ENCODE measurements at regions not wholly inside any gene's neighbourhood (a gene's known extent, or its start where the extent isn't known, plus 50 kb on each side); places are given as distances from the start of the nearest gene placed in this dataset.

DNA sequence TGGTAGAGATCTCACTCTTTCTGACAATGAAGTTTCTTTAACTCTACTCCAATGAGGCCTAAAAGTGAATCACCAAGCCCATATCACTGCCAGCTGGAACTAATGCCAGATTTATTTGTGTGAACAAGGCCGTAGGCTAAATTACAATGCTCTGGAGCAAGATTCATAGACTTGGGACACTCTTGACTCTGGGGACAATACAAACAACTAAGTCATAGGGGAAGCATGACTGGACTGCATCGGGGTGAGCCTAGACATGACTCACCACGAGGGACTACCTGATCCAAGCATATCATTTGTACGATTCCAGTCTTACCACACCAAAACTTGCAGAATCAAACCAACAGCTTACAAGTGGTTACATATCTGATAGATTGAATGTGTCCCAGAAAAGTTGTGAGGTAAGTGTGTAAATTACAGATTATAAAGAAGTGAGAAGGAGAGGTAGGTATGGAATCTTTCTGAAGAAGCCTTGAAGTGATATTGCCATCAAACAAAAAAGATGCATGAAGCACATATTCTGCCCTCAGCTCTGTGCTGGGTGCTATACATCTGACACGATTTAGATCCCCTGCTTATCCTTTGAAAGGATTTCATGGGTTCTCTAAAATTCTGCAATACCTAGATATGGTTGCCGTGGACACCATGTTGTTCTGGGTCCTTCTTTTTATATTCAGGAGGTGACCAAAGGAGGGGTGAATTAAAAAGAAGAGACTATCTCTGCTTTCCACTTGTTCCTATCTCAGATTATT, 199.3 kb upstream of the PDE4D start:
- no peak for DNase-seq
- H3K36me3 Mint-ChIP-seq (ENCODE audit: insufficient read depth, unreplicated experiment), result no peaks in the 10 kb centered on the region
- CTCF ChIA-PET, result interaction anchor here (0.7 kb wide), 1 partner anchor 597 kb away, joined by 4 read pairs; no protein-coding TSS in a partner anchor
- TF ChIP-seq, protein P1, sequence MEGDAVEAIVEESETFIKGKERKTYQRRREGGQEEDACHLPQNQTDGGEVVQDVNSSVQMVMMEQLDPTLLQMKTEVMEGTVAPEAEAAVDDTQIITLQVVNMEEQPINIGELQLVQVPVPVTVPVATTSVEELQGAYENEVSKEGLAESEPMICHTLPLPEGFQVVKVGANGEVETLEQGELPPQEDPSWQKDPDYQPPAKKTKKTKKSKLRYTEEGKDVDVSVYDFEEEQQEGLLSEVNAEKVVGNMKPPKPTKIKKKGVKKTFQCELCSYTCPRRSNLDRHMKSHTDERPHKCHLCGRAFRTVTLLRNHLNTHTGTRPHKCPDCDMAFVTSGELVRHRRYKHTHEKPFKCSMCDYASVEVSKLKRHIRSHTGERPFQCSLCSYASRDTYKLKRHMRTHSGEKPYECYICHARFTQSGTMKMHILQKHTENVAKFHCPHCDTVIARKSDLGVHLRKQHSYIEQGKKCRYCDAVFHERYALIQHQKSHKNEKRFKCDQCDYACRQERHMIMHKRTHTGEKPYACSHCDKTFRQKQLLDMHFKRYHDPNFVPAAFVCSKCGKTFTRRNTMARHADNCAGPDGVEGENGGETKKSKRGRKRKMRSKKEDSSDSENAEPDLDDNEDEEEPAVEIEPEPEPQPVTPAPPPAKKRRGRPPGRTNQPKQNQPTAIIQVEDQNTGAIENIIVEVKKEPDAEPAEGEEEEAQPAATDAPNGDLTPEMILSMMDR (IDR thresholded peaks at IDR 0.05; ENCODE audit: insufficient read depth in 1 of 2, low read depth in 1 of 2, low read length in 1 of 2, severe bottlenecking in 1 of 2, unreplicated experiment in 1 of 2), result no peak
- Histone ChIP-seq H3K9me3 (no peaks in the 10 kb centered on the region), H3K36me3 (ENCODE audit: control insufficient read depth, insufficient read depth, low read length) (no peaks in the 10 kb centered on the region), H3K4me1 (no peaks in the 10 kb centered on the region), H3K4me3 (ENCODE audit: low read depth, low read length) (no peak overlapping the region), H3K27me3 (replicated peaks; ENCODE audit: control insufficient read depth, insufficient read depth, low read length) (no peaks in the 10 kb centered on the region)
- no peak overlapping the region for H3K4me3 Mint-ChIP-seq (ENCODE audit: unreplicated experiment)
- no TSS peak for BruUV-seq (replicated peaks)
- no peaks in the 10 kb centered on the region for H3K9me3 Mint-ChIP-seq (ENCODE audit: unreplicated experiment)
- H3K4me1 Mint-ChIP-seq (ENCODE audit: low read depth, unreplicated experiment), result no peaks in the 10 kb centered on the region
- no peak overlapping the region for H3K27ac Mint-ChIP-seq (ENCODE audit: unreplicated experiment)
- POLR2A ChIA-PET, result no interaction called here
- intact Hi-C loops (cut with micrococcal nuclease; ENCODE audit: unreplicated experiment), result no loop called here
- H3K27me3 Mint-ChIP-seq (ENCODE audit: insufficient read depth, unreplicated experiment), result no peaks in the 10 kb centered on the region

DNA sequence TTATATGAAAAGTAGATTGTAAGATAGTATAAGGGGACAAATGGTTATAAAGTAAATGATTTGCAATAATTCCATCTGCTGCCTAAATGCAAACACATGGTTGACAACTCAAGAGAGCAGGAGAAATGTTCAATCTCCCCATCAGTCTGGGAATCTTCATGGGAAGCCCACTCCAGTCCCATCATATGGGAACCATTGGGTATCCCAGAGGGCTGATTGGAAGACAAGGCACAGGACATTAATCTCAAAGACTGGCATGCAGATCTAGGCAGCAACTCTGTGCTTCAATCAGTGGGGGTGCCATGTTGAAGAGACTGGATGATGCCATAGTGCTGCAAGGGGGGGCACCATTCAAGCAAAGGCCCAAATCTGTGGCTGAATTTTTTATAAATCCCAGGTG, 193.1 kb upstream of the PDE4D start:
- no peaks in the 10 kb centered on the region for H3K36me3 ChIP-seq (ENCODE audit: control insufficient read depth, insufficient read depth, low read length)
- no peak for DNase-seq
- Mint-ChIP-seq H3K4me3 (ENCODE audit: unreplicated experiment) (no peak overlapping the region), H3K36me3 (ENCODE audit: insufficient read depth, unreplicated experiment) (no peaks in the 10 kb centered on the region), H3K4me1 (ENCODE audit: low read depth, unreplicated experiment) (no peaks in the 10 kb centered on the region), H3K27ac (ENCODE audit: unreplicated experiment) (no peak overlapping the region), H3K27me3 (ENCODE audit: insufficient read depth, unreplicated experiment) (no peaks in the 10 kb centered on the region), H3K9me3 (ENCODE audit: unreplicated experiment) (no peaks in the 10 kb centered on the region)
- H3K9me3 ChIP-seq, result 0 out of 2 replicates have a peak, but pooled peaks cover 4% of the 10 kb centered on the region
- intact Hi-C loops (cut with micrococcal nuclease; ENCODE audit: unreplicated experiment), result no loop called here
- TF ChIP-seq, protein P1 (IDR thresholded peaks at IDR 0.05; ENCODE audit: insufficient read depth in 1 of 2, low read depth in 1 of 2, low read length in 1 of 2, severe bottlenecking in 1 of 2, unreplicated experiment in 1 of 2), result no peak
- ChIA-PET POLR2A (no interaction called here), CTCF (no interaction called here)
- H3K4me1 ChIP-seq, result no peaks in the 10 kb centered on the region
- BruUV-seq (replicated peaks), result no TSS peak
- H3K27me3 ChIP-seq (replicated peaks; ENCODE audit: control insufficient read depth, insufficient read depth, low read length), result no peaks in the 10 kb centered on the region
- no peak overlapping the region for H3K4me3 ChIP-seq (ENCODE audit: low read depth, low read length)

DNA sequence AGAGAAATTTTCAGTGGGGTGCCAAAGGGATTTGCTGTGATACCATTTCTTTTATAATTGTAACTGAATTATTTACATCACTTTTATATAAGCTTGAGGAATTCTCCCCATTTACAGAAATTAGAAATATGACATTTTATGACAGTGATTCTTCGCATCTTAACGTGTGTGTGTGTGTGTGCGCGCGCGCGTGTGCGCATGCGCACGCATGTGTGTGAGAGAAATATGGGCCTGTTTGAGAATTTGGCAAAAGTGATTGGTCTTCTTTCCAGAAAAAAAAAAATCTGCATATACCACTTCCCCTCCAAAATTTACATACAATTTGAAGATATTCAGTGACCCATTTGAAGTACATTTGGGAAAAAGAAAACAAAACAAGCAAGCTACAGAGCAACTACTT, 190.7 kb upstream of the PDE4D start:
- Mint-ChIP-seq H3K9me3 (ENCODE audit: unreplicated experiment) (no peaks in the 10 kb centered on the region), H3K4me3 (ENCODE audit: unreplicated experiment) (no peak overlapping the region), H3K27me3 (ENCODE audit: insufficient read depth, unreplicated experiment) (no peaks in the 10 kb centered on the region), H3K4me1 (ENCODE audit: low read depth, unreplicated experiment) (no peaks in the 10 kb centered on the region), H3K36me3 (ENCODE audit: insufficient read depth, unreplicated experiment) (no peaks in the 10 kb centered on the region), H3K27ac (ENCODE audit: unreplicated experiment) (no peak overlapping the region)
- ChIA-PET POLR2A (no interaction called here), CTCF (no interaction called here)
- H3K4me1 ChIP-seq, result no peaks in the 10 kb centered on the region
- DNase-seq, result no peak
- no peak overlapping the region for H3K4me3 ChIP-seq (ENCODE audit: low read depth, low read length)
- H3K9me3 ChIP-seq, result 0 out of 2 replicates have a peak, but pooled peaks cover 4% of the 10 kb centered on the region
- TF ChIP-seq, protein P1 (IDR thresholded peaks at IDR 0.05; ENCODE audit: insufficient read depth in 1 of 2, low read depth in 1 of 2, low read length in 1 of 2, severe bottlenecking in 1 of 2, unreplicated experiment in 1 of 2), result no peak
- H3K36me3 ChIP-seq (ENCODE audit: control insufficient read depth, insufficient read depth, low read length), result no peaks in the 10 kb centered on the region
- BruUV-seq (replicated peaks), result no TSS peak
- intact Hi-C loops (cut with micrococcal nuclease; ENCODE audit: unreplicated experiment), result no loop called here
- H3K27me3 ChIP-seq (replicated peaks; ENCODE audit: control insufficient read depth, insufficient read depth, low read length), result no peaks in the 10 kb centered on the region
